ENCODE measurements at regions not wholly inside any gene's neighbourhood (a gene's known extent, or its start where the extent isn't known, plus 50 kb on each side); places are given as distances from the start of the nearest gene placed in this dataset.

DNA sequence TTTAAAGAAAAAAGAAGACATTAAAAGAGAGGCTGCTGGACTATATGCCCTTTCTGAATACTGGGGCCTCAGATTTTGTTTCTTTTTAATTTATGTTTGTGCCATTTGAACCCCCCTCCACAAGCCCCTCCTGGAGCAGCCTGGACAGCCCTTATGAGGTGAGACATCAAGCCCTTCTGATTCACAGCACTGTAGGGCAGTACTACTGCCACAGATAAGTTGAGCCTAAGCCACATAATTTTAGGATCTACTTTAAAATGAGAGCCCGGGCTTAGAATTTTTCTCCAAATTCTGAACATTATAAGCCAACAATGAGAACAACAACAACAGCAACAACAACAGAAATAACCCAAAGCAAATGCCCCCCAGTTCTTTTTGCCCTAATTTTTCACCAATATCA lies 256.9 kb upstream of the SALL1 start:
- no peak for DNase-seq

DNA sequence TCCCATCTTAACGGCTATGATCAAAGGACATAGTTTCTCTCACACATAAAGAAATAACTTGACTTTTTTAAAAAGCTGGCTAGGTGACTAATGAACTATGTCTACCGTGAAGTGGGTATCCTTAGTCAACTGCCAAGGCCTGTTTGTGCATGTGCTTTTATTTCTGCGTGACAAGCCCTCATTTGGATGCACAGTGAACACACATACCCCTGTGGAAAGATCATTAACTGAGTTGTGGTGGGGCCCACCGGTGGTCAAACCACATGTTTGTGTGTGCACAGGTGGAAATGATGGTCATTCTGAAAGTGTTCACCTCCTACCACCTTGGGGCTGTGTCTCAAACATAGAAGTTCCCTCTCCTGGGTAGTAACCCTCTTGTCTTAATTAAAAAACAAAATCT lies 256.1 kb upstream of the SALL1 start:
- no peak for DNase-seq

DNA sequence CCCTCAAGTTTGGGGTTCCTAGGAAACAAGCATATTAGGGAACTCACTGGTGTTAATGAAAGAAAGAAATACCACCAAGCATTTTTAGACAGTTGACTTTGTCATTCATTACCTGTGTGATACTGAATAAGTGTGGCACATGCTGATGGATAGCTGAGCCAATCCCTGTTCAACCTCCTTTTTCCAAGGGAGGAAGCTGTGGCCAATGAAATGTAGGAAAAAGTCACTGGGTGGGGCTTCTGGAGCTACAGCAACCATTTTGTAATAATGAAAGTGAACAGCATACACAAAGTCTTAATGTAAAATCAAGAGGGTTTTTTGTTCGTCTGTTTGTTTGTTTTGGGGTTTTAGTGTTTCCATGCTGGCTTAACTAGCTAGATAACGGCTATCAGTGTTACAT lies 254.3 kb upstream of the SALL1 start:
- no peak for DNase-seq

DNA sequence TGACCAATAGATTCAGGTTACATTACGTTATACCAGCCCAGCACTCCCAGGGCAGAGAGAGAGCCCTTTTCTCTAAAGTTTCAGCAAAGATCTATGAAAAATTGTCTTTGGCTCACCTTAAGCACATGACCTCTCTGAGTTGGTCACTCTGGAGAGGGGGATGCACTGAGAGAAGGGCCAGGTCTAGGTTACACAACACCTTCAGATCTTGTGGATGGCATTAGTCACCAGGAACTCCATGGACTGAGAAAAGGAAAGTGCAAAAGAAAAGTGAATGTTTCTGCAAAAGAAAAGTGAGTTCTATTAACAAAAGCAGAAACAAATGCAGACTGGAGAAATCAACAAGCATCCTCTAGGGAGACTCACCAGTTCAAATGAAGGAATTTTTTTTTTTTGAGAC lies 253.3 kb upstream of the SALL1 start:
- no peak for DNase-seq

DNA sequence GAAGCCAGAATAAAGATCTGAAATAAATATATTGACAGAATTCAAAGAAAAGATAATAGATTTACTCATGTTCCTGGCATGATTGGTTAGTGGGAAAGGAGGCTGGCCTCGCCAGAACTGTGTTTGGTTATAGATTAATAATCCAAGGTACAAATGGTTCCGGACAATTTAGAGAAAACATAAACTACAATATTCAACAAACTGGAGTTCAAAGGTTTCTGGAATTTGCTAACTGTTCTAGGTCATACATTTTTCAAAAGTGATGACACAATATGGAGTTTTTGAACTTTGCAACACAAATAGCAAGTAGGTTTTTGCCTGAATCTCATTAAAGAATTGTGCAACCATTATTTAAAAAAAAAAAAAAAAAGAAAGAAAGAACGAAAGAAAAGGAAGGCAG lies 251.7 kb upstream of the SALL1 start:
- DNase-seq, result no peak

DNA sequence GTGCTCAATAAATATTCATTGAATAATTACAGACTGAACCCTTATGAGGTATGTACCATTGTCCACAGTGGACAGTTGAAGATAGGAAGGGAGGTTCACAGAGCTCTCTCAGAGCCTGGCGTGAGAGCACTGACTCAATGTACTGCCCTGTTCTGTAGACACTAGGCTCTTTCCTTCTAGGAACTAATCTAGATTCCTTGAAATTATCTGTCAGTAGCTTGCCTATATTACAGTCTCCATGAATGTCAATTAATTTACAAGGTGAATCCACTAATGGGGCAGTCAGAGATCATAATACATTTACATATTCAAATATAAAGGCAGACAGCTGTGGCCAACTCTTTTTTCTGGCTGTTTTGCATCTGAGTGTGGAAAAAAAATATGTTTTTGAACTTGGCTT lies 251.2 kb upstream of the SALL1 start:
- DNase-seq, result no peak

DNA sequence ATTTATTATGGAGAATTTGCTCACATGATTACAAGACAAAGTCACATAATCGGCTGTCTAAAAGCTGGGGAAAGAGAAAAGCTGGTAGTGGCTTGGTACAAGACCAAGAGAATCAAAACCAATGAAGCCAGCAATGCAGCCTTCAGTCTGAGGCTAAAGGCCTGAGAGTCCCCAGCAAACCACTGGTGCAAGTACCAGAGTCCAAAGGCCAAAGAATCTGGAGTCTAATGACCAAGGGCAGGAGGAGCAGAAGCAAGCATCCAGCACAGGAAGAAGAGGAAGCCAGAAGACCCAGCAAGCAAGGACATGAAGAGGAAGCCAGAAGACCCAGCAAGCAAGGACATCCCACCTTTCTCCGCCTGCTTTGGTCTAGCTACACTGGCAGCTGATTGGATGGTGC lies 250.6 kb upstream of the SALL1 start:
- DNase-seq, result no peak

DNA sequence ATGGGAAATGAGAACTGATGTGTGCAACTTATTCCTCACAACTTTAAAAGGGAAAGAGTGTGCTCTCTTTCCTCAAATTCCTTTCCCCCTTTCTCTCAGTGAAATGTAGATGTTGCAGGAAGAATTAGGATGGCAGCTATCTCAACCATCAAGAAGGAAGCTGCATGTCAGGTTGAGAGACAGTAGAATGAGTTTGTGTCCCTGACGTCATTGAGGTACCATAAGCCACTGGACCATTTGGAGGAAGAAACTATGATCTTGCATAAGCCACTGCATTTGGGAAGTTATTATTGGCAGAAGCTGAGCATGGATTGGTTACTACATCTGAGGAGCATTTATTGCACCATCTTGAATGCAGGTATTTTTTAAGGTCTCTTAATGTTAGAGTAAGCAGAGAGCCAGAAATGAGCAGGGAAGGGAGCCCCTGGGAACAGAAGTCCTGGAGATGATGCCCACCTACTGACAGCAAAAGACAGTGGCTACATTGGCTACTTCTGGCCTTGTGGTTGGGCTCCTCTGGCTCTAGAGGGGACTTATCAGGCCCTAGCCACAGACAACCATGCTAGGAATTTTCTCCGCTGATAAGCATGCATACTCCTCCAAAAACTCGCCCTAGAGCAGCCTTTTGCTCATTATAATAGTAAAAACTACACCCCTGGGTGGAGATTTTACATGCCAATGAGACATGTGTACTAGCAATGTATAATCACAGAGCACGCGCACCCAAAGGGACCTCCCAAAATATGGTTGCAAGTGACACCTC lies 249.0 kb upstream of the SALL1 start:
- no peak for DNase-seq

DNA sequence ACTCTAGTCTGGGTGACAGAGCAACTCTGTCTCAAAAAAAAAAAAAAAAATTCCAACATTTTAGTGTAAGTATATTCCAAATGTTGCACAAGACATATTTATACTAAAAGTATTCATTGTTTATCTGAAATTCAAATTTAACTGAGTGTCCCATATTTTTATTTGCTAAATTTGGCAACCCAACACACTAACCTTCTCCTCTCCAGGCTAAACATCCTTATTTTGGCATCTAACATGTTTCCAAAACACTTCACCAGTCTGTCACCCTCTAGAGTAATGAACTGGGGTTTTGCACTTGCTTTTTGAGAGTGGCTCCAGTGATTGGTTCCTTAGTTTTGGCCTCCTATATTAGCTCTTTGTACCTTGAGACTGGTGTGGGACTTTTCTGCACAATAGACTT lies 243.4 kb upstream of the SALL1 start:
- DNase-seq, result no peak

DNA sequence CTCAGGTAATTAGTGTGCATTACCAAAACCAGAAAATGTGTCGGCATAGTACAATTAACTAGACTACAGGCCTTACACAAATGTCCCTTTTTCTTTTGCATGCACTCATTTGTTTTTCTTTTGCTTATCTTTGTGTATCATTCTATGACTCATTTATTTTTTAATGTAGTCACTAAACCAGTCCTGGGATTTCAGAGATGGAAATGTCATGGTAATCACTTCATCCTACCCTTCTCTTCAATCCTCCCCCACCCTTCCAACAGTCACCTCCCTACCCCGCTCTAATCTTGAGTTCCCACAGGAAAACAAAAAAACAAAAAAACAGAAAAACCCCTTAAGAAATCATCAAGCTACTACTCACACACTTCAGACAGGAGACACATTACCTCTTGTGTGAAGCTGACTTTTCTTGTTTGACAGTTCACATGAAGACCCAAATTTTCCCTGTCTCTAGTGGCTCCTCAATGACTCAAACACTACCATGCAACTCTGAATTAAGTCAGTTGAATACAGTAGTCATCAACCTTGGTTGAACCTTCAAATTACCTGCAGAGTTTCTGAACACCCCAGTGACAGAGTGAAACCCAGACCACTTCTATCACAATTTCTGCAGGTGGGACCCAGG lies 242.4 kb upstream of the SALL1 start:
- no peak for DNase-seq

DNA sequence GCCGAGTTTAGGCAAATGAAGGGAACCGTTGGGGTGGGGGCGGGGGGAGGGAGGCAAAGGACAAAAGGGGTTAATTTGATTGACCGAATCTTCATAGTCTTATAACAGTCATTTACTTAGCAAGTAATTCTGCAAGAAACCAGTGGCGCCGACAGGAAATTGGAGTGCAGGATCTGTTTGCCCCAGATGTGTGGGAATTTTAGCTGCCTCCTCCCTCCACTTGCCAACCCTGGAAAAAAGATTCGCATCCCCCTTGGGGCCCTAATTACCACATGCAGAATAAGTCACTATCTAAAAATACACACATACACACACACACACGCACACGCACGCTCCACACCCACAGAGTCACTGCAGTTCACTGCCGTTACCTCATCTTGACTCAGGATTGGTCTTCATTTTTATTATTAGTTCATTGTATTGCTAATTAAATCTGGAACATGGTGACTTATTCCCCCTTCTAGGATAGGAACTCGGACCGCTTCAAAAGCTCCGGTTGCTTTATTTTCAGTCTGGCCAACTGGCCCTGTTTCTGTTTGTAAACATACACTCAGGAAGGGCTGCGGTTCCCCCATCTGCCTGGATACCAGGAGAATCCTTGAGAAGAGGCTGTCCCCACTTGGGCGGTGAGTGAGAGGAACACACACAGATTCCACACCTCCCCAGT lies 241.6 kb upstream of the SALL1 start:
- no peak for DNase-seq

DNA sequence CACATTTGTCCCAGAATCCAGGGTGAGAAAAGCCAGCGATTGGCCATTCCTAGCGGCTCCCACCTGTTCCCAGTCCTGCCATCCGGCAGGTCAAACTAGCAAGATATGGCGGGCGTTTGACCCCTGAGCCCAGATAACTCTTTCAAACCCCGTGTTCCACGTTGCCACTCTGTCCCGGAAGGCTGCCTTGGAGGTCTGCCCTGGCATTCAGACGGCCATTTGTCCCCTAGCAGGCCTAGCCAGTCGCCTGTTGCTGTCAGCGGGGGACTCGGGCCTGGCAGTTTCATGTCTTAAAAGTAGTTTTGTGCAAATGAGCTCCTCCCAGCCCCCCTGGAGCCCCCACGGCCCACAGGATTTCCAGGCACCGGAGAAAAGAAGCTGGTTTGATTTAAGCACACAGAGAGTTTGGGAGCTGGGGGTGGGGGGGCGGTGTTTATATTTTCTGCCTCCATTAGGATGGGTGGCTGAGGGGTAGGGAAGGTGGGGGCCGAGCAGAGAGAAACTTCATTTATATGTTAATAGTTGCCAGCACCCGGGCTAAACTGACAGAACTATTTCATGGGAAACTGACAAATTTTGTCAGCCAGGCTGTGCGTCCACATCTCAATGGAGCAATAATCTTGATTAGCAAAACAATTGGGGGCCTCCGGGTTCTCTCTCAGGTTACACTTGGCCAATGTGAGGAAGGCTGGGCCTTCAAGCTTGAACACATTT lies 240.9 kb upstream of the SALL1 start:
- no peak for DNase-seq

DNA sequence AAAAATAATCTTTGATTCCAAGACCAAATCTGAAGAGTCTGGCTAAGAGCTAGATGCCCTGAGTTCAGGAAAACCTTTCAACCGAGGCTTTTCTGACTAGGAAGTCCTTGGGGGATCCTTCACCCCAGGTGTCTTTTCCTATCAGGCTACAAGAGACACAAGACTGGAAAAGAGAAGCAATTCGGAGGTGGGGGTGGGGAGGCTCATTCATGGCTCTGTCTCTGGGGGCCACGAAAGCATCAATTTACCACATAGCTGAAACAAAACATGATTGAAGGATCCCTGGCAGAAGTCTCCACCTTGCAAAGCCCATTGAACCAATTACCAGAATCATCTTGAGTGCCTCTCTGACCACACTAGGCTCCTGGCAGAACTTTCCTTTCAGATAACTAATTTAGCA lies 239.8 kb upstream of the SALL1 start:
- DNase-seq, result no peak

DNA sequence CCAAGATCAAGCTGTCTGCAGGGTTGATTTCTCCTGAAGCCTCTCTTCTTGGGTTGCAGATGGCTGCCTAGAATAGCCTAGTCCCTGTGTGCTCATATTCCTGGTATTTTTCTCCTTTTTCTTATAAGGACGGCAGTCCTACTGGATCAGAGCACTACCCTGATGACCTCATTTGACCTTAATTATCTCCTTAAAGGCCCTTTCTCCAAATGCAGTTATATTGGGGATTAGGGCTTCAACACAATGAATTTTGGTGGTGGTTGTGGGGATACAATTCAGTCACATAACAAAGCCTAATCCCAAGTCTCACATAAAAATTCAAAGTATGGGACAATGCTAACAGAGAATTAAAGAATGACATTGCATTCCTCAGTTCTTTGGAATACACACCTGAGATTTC lies 238.8 kb upstream of the SALL1 start:
- no peak for DNase-seq

DNA sequence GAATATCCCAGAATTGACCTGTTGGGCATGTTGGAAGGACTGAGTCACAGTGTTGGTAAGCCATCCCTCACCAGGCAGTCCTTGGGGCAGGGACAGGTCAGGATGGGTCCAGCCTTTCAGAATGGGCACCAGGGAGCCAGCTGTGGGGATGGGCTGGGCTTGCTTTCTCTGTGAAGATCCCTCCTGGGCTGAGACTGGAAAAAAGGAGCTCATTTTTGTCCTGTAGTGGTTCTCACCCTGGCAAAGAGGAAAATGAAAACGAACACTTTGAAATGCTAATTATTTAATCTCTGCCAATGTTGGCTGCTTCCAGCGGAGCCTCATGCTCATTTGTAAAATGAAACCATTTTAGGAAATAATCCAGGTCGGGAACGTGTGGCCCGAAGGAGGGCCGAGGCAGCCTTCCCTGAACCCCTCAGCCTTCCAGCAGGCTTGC lies 237.5 kb upstream of the SALL1 start:
- DNase-seq, result no peak

DNA sequence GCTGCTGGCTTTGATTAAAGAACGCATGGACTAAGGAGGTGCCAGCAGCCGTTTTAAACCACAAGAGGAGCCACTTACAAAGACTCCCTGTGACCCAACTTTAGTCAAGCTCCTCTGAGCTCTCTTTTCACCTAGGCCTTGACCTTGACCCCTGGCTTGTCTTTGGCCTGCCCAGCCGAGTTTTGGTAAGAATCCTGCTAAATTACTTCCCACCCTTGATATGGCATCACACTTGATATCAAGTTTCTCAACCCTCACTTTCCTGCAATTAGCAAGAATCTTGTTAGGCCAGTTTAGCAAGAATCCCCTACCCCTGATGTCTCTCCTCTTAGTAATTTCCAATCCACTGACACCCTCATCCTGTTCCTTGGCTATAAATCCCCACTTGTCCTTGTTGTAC lies 232.8 kb upstream of the SALL1 start:
- no peak for DNase-seq

DNA sequence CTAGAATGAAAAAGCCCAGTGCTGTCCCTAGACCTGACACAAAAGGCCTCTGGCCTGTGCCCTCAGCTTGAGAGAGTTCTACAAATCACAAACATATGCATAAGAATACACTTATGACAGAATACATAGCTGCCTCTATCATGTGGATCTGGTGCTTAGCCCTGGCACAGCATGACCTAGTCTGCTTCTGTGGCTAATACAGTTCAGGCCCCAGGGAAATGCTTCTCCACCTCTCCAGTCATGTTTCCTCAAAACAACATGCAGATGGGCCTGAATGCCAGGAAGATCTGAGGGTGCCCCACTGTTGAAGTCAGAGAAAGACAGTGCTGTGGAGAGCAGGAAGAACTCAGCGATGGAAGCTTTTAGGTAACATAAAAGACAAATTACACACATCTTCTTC lies 231.9 kb upstream of the SALL1 start:
- no peak for DNase-seq

DNA sequence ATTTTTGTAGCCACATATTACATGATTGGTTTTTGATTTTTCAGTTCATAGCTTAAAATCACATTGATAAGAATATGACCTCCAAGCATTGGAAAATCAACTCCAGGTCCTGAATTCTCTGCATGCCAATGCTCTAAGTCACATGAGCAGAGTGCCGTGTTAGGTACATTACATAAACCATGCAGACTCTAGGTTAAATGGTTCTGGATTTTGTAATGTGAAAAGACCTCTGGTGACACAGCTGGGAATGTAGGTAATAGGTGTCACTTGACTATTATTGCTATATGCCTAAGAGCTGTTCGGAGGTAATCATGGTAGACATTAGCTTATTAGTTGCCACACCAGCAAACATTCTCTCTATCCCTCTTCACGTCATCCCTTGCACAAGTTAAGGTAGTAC lies 231.1 kb upstream of the SALL1 start:
- no peak for DNase-seq

DNA sequence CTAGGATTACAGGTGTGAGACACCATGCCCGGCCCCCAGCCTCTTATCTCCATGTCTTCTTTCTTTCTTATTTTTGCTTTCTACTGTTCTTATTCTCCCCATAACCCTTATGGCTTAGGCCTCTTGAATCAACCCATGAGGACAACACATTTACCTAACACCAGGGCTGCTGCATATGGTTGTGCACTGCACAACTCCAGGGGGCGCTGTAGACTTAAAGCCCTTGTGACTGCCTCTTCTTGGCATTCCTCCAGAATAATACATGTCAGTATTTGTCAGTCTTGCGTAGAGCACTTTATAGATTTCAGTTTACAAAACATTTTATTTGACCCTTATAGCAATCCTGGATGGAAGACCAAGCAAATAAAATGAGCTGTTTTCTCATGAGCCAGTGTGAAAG lies 225.0 kb upstream of the SALL1 start:
- no peak for DNase-seq

DNA sequence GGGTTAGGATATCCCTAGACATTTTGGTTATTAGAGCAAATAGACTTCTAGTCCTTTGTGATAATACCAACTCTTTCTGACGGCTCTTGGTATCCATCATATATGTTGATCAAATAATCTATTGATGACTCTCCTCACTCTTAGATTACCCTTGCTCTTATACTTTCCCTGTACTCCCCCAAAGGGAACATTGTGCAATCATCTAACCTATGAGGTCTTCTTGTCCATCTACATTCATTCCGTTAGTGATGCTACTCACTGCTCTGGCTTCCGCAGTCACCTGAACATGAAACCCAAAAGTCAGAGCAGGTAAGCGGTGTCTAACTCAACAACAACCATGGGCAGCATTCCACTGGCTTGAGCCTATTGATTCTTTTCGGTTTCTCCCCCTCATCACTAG lies 223.7 kb upstream of the SALL1 start:
- DNase-seq, result no peak

DNA sequence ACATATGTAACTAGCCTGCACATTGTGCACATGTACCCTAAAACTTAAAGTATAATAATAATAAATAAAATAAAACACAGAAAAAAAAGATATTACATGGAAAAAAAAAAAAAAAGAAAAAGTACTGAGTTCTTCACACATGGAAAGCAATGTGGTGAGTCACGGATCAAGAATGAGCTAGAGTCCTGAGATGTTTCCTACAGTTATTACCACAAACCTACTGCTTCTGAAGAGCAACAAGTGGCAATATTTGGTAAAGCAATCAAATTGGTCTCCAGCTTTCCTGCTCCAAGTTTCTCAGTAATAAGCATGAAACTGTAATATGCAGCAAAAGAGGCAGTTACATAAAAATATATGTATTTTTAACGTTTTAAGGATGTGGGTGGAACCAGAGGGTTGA lies 223.3 kb upstream of the SALL1 start:
- DNase-seq, result no peak

DNA sequence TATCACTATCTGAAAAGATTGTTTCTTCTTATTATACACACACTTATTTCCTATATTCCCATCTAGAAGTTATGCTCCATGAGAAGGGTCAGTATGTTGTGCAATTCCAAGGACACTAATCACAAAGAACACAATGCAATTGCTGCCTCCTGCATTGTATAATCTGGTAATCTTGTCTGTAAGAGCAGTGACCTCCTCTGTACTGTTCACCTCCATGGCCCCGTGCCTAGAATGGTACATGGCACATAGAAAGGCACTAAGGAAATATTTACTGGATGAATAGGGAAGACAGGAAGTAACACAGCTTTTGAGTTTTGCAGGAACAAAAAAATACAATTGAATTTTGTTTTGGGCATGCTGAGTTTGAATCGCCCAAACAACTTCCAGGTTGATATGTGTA lies 214.6 kb upstream of the SALL1 start:
- no peak for DNase-seq

DNA sequence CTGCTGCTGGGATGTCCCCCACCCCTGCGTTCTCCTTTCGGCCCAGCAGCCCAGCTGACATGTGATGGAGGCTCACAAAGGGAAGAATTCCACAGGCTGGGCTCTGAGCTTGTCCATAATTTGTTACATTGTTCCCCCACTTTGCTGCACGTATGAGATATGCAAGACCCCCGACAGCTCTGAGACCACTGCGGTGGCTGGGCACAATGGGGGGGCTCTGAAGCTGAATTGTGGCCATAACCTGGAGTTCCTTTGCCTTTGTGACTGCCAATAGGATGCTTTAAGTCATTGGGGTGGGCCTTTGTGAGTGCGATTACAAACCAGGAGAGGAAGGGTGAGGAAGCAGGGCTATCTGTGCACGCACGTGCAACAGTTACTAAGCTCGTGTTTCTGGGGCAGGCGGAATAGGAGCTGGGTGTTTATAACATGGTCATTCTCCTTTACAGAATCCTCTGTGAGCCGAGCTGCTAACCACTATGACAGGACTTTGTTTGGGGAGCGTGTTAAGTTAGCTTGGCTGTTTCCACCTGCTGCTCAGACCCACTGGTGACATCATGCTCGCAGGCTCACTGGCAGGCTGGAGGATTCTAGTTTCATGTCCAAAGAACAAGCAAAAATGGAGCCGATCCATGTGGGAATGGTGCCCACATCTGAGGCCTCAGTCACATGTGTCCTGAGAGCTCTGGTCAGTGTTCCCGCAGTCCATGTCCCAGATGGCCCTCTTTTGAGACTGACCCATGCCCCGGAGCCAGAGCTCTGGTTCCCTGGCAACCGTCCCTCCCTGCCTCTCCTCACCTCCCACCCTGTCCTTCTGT lies 208.3 kb upstream of the SALL1 start:
- no peak for DNase-seq

All from NCI-H2171 (cell line).